DOHH2 (cell line): ENCODE measurements at regions not wholly inside any gene's neighbourhood (a gene's known extent, or its start where the extent isn't known, plus 50 kb on each side); places are given as distances from the start of the nearest gene placed in this dataset.

Source experiments
- CTCF ChIP-seq: fragments of 200-600 bp; sonication (generic); IDR thresholded peaks from one replicate; pipeline ENCODE4 v1.5.1; 2014; ENCODE audit warnings: antibody characterized with exemption, mild to moderate bottlenecking, low read depth, low read length; ENCODE audit not compliant: poor library complexity, severe bottlenecking
- EZH2phosphoT487 ChIP-seq: fragments of 200-600 bp; sonication (generic); IDR thresholded peaks from 2 replicates; pipeline ENCODE4 v1.6.1; 2017; ENCODE audit warnings: borderline replicate concordance, mild to moderate bottlenecking, antibody characterized with exemption, low read length, moderate library complexity, mixed read lengths

GRCh38 chr18:60172030-60172429 lies 200.5 kb downstream of the MC4R start:
- TF ChIP-seq CTCF (no peak), EZH2phosphoT487 (no peak)
